Mesodermal cell (in vitro differentiated cells): ENCODE measurements at regions not wholly inside any gene's neighbourhood (a gene's known extent, or its start where the extent isn't known, plus 50 kb on each side); places are given as distances from the start of the nearest gene placed in this dataset.

ENCODE experiments used
- H3K27ac ChIP-seq: 2 replicates; pipeline ENCODE4 v1.7.0; 2013; ENCODE audit warnings: mild to moderate bottlenecking, low read depth, low read length, moderate library complexity; ENCODE audit not compliant: severe bottlenecking
- H3K36me3 ChIP-seq: 2 replicates; pipeline ENCODE4 v1.7.1; 2013; ENCODE audit warnings: mild to moderate bottlenecking, low read length, moderate library complexity; ENCODE audit not compliant: control insufficient read depth, insufficient read depth
- H3K4me1 ChIP-seq: one replicate; pipeline ENCODE4 v1.7.1; 2013; ENCODE audit warnings: mild to moderate bottlenecking, low read length; ENCODE audit not compliant: insufficient read depth, control insufficient read depth, poor library complexity, severe bottlenecking
- H3K4me3 ChIP-seq: 2 replicates; pipeline ENCODE4 v1.7.0; 2013; ENCODE audit warnings: low read length, control low read depth, mild to moderate bottlenecking; ENCODE audit not compliant: insufficient read depth, poor library complexity, severe bottlenecking; ENCODE audit errors: extremely low read depth
- H3K9me3 ChIP-seq: 2 replicates; pipeline ENCODE4 v1.7.1; 2013; ENCODE audit warnings: mild to moderate bottlenecking, low read length, moderate library complexity; ENCODE audit not compliant: control insufficient read depth
- WGBS, 2 experiments: methylation state at CpG; one replicate each; pipeline ENCODE4 v1.1.5; 2013; ENCODE audit warnings: missing lambda C conversion rate in 2 of 2; ENCODE audit not compliant: insufficient coverage in 2 of 2; 5-methylcytosine and 5-hydroxymethylcytosine counted together

- Histone ChIP-seq H3K27ac (no peak overlapping the region), H3K9me3 (no peaks in the 10 kb centered on the region)
- WGBS, 2 experiments, result 96 to 97% methylated on average over 4 of the region's 4 CpGs
These were observed 121.9 kb upstream of the CXCL14 start for GRCh38 chr5:135700731-135701130.

GRCh38 chr5:135697959-135698345 lies 119.2 kb upstream of the CXCL14 start:
- Histone ChIP-seq H3K4me1 (no peaks in the 10 kb centered on the region), H3K4me3 (no peak overlapping the region), H3K9me3 (no peaks in the 10 kb centered on the region), H3K27ac (no peak overlapping the region), H3K36me3 (no peaks in the 10 kb centered on the region)
- 73 to 91% methylated on average over 3 of the region's 3 CpGs for WGBS, 2 experiments

More at GRCh38 chr5:135700731-135701130, 121.9 kb upstream of the CXCL14 start:
- H3K36me3 ChIP-seq, result no peaks in the 10 kb centered on the region
- no peaks in the 10 kb centered on the region for H3K4me1 ChIP-seq
- H3K4me3 ChIP-seq, result no peak overlapping the region

- no peaks in the 10 kb centered on the region for H3K9me3 ChIP-seq
- H3K27ac ChIP-seq, result no peak overlapping the region
- WGBS, 2 experiments, result 84 to 85% methylated on average over 5 of the region's 5 CpGs
- no peaks in the 10 kb centered on the region for H3K4me1 ChIP-seq
- no peak overlapping the region for H3K4me3 ChIP-seq
- H3K36me3 ChIP-seq, result no peaks in the 10 kb centered on the region
These were observed 118.6 kb upstream of the CXCL14 start for GRCh38 chr5:135697251-135697958.

- Histone ChIP-seq H3K4me3 (no peak overlapping the region), H3K27ac (no peak overlapping the region)
These were observed 117.5 kb upstream of the CXCL14 start for GRCh38 chr5:135696317-135696716.

GRCh38 chr5:135695656-135696313 lies 117.0 kb upstream of the CXCL14 start:
- H3K27ac ChIP-seq, result no peak overlapping the region
- no peak overlapping the region for H3K4me3 ChIP-seq
- no peaks in the 10 kb centered on the region for H3K36me3 ChIP-seq
- no peaks in the 10 kb centered on the region for H3K4me1 ChIP-seq
- WGBS, 2 experiments, result 62 to 93% methylated on average over 2 to 4 of the region's 5 CpGs
- H3K9me3 ChIP-seq, result no peaks in the 10 kb centered on the region

More at GRCh38 chr5:135696317-135696716, 117.5 kb upstream of the CXCL14 start:
- no peaks in the 10 kb centered on the region for H3K36me3 ChIP-seq
- H3K9me3 ChIP-seq, result no peaks in the 10 kb centered on the region
- H3K4me1 ChIP-seq, result no peaks in the 10 kb centered on the region

GRCh38 chr5:135694906-135695305 lies 116.1 kb upstream of the CXCL14 start:
- 82% methylated on average over 4 of the region's 5 CpGs for WGBS, 2 experiments
- no peak overlapping the region for H3K4me3 ChIP-seq
- no peaks in the 10 kb centered on the region for H3K9me3 ChIP-seq

GRCh38 chr5:135694012-135694411 lies 115.2 kb upstream of the CXCL14 start:
- 79% methylated on average over 6 to 7 of the region's 9 CpGs for WGBS, 2 experiments
- Histone ChIP-seq H3K9me3 (no peaks in the 10 kb centered on the region), H3K27ac (no peak overlapping the region), H3K36me3 (no peaks in the 10 kb centered on the region), H3K4me1 (no peaks in the 10 kb centered on the region), H3K4me3 (no peak overlapping the region)

More at GRCh38 chr5:135694906-135695305, 116.1 kb upstream of the CXCL14 start:
- Histone ChIP-seq H3K4me1 (no peaks in the 10 kb centered on the region), H3K36me3 (no peaks in the 10 kb centered on the region), H3K27ac (no peak overlapping the region)

- Histone ChIP-seq H3K27ac (no peak overlapping the region), H3K4me1 (no peaks in the 10 kb centered on the region), H3K4me3 (no peak overlapping the region), H3K9me3 (no peaks in the 10 kb centered on the region), H3K36me3 (no peaks in the 10 kb centered on the region)
- 93 to 97% methylated on average over 6 to 7 of the region's 8 CpGs for WGBS, 2 experiments
These were observed 114.7 kb upstream of the CXCL14 start for GRCh38 chr5:135693371-135693955.

- Histone ChIP-seq H3K27ac (no peak overlapping the region), H3K36me3 (no peaks in the 10 kb centered on the region), H3K9me3 (no peaks in the 10 kb centered on the region), H3K4me3 (no peak overlapping the region), H3K4me1 (no peaks in the 10 kb centered on the region)
- 90 to 94% methylated on average over 6 of the region's 6 CpGs for WGBS, 2 experiments
These were observed 112.3 kb upstream of the CXCL14 start for GRCh38 chr5:135691044-135691443.

- H3K36me3 ChIP-seq, result no peaks in the 10 kb centered on the region
- H3K27ac ChIP-seq, result no peak overlapping the region
- WGBS, 2 experiments, result 100% methylated on average over 1 of the region's 2 CpGs; no CpG with 5 or more reads in 1 of the 2 experiments
- H3K4me1 ChIP-seq, result no peaks in the 10 kb centered on the region
- no peak overlapping the region for H3K4me3 ChIP-seq
- H3K9me3 ChIP-seq, result no peaks in the 10 kb centered on the region
These were observed 111.7 kb upstream of the CXCL14 start for GRCh38 chr5:135690466-135690865.

GRCh38 chr5:135689506-135689905 lies 110.7 kb upstream of the CXCL14 start:
- Histone ChIP-seq H3K4me3 (no peak overlapping the region), H3K9me3 (no peaks in the 10 kb centered on the region), H3K27ac (no peak overlapping the region), H3K4me1 (no peaks in the 10 kb centered on the region), H3K36me3 (no peaks in the 10 kb centered on the region)
- WGBS, 2 experiments, result 92 to 100% methylated on average over 2 of the region's 4 CpGs
